IPS-NIHi7 (cell line): ENCODE measurements at regions not wholly inside any gene's neighbourhood (a gene's known extent, or its start where the extent isn't known, plus 50 kb on each side); places are given as distances from the start of the nearest gene placed in this dataset.
"Not testable (repeated sequence)": the region's sequence is repeated elsewhere in the genome, so short reads cannot be mapped to it uniquely, and the experiment has no call there.

Experiments
- DNase-seq: peaks from one replicate; pipeline ENCODE4 v3.0.0; 2012; ENCODE audit warnings: mixed read lengths; ENCODE audit errors: extremely low spot score

DNA sequence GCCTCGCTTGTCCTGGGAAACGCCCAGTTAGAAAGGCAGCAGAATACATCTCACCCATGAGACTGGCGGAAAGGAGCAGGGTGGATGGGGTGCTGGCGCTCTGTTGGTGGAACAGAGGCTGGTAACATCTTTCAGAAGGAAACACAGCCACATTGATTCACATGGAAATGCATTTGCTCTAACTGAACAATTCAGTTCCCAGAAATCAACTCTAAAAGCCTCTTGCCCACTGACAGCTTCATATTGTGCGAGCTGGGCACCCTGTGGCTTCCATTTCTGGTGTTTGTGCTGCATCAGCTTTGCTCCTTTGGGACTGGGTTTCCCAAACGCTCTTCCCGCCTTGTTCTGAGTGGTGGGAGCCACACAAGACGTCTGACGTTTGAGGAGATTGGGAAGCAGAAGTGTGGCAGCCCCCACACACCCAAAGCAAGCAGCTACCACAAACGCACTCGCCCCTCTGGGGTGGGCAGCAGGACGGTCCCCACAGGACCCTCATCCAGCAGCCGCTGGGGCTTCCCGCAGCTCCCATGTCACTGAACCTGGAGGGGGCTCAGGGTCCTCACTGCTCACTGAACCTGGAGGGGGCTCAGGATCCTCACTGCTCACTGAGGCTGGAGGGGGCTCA, 229.5 kb downstream of the ERMARD start:
- DNase-seq = no peak

DNA sequence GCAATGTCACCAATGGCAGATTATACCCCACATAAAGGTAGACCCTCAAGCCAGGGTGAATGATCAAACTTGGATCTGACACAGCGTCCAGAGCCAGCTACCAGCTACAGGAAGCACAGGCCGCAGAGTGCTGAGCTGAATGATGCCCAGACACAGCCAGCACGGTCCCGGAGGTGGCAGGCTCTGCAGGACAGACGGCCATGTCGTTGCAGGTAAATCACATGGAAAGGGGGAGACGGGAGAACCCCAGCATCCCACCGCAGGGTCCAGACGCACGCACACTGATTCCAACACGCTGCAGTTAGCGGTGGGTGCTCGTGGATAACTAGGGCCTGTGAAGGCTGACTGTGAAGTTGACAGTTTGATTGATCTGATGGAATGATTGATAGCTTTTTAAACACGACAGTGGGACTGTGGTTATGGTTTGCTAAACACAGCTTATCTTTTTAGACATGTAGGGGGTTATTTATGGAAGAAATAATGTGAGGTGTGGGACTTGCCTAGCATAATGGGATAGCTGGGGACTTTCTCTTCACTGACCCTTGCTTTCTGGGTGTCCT, 228.5 kb downstream of the ERMARD start:
- no peak for DNase-seq

DNA sequence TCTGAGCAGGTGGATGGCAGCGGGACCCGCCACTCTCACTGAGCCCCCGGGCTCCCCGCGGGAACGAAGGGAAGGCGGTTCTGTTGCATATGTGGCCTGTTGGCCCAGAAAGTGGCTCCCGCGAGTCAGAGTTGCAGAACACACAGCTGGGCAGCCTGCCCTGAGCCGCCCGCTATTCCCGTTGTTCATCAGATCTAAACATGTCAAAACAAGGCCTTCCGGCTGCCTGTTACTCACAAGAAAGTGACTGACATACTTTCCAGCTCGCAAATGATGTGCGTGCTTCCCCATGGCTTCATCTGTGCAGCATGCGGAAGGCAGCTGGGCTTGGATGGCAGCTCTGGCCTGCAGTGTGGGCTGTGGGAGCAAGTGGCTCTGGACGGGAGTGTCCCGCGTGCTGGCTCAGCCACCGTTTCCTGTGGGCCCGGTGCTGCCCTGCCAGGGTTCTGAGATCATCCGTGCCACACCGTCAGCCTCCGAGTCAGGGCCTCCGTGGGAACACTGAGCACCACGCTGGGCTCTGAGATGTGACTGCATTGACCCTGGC, 227.3 kb downstream of the ERMARD start:
- no peak for DNase-seq

DNA sequence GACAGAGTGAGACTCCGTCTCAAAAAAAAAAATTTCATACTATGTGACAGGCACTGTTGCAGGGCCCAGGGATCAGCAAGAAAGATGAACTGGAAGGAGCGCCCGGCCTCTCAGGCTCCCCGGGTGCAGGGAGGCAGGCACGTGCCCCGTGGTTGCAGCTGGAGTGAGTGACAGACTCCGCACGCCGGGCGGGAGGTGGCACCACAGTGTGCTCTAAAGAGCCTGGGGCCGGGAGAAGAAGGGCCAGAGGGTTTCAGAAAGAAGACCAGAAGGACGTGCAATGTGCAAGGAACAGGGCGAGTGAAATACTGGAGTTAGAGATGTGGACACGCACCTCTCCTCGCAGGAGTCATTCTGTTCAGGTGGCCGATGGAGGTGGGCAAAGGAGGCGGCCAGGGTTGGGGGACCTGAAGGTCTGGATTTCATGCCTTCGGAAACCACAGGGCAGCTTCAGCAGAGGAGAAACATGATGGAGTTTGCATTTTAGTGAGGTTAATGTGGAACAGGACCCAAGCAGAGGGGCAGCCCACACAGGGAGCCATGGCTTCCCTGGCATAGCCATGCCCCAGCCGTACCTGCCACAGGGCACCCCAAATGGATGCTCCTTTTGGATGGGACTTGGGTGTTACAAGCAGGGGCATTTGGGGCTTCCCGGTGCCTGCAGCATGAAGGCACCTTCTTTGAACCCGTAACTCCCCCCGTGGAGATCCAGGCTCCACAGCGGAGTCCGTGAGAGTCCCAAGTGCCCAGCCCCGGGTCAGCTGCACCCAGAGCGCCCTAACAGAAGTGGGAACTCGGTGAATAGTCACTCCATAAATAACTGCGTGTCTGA, 226.2 kb downstream of the ERMARD start:
- no peak for DNase-seq

DNA sequence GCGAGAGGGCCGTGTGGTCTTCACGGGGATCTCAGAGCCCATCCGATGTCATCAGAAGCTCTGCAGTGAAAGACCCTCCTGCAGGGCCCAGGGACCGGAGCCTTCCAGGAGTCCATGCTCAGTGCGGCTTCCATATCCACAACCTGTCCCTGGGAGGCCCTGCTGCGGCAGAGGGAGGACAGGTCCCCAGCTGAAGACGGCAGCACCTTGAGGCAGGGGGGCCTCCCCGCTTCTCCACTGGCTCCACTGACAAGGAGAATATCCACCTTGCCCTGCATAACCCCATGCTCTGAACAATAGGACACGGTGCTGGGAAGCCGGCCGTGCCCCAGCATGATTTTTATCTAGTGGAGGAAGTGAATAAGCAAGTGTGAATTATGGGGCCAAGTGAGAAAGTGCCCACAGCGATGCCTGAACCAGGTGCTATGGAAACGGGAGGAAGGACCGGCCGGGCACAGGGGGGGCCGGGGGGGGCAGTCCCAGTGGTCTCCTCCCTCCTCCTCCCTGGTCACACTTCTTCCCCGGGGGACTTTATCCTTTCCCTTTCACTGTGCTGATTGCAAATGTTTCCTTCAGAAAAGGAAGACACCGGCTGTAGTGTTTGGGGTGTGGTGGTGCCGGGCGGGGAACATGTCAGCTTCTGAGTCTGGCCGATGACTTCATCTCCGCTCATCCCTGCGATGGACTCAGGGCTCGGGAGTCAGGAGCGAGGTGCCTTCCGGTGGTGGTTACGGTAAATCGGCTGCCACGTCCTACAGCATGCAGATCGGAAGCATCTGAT, 225.1 kb downstream of the ERMARD start:
- DNase-seq = no peak

DNA sequence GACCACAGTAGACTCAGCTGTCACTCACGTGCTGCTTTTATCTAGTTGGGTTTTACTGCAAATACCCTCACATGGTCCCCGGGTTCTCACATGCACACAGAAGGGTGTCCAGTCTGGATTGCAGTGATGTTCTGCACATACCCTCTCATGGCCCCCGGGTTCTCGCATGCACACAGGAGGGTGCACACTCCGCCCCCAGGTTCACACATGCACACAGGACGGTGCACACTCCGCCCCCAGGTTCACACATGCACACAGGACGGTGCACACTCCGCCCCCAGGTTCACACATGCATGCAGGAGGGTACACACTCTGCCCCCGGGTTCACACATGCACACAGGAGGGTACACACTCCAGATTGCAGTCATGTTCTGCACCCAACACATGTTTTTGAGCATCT, 224.3 kb downstream of the ERMARD start:
- DNase-seq = no peak

DNA sequence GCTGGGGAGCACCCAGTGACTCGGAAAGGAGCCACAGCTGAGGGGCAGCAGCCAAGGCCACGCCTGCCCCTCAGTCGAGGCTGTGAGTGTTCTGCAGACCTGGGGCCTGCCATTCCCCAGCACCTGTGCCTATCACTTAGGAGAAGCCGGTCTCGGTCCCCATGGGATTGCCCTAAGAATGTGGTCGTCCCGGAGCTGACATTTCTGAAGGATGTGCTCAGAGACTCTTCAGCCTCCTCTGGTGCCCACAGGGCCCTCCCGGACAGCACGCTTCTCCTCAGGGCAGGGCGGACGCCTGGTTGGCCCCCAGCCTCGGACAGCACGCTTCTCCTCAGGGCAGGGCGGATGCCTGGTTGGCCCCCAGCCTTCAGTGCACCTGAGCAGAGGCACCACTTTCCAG, 223.9 kb downstream of the ERMARD start:
- DNase-seq = no peak

DNA sequence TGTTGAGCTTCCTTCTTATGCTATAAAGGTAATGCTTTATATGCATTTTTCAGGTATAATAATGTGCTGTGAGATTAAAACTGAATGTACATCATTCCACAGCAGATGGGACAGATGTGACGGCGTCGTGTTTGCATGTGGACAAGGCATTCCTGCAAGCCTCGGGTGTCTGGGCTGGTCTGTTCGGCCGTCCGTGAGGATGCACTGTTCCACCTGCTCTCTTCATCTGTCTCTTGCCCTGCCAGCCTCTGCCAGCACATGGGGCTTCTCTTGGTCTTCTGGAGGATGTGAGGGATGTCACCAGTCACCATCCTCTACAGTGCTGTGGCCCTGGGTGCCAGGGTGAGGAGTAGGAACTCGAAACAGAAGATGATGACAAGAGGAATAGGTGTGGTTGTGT, 223.2 kb downstream of the ERMARD start:
- DNase-seq = no peak

DNA sequence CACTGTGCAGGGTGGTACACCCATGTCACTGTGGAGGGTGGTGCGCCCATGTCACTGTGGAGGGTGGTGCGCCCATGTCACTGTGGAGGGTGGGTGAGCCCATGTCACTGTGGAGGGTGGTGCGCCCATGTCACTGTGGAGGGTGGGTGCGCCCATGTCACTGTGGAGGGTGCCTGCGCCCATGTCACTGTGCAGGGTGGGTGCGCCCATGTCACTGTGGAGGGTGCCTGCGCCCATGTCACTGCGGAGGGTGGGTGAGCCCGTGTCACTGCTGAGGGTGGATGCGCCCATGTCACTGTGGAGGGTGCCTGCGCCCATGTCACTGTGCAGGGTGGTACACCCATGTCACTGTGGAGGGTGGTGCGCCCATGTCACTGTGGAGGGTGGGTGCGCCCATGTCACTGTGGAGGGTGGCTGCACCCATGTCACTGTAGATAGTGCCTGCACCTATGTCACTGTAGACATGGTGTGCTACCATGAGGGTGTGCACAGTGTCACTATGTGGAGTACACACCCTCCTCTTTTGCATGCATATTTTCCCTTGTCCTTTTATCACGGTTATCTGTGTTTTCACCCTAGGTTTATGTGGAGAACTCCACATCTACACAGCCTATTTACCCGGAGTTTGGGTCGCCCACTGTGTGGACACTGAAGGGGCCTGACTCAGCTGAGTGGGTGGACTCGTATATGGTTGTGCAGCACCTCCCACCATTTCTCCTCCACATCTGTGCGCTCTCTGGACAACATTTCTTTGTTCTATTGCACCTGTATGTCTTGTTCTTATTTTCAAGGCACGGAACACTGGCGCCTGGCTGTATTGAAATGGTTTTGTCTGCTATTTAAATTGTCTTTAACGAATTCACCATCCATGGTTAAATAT, 222.4 kb downstream of the ERMARD start:
- not testable (repeated sequence) for DNase-seq

DNA sequence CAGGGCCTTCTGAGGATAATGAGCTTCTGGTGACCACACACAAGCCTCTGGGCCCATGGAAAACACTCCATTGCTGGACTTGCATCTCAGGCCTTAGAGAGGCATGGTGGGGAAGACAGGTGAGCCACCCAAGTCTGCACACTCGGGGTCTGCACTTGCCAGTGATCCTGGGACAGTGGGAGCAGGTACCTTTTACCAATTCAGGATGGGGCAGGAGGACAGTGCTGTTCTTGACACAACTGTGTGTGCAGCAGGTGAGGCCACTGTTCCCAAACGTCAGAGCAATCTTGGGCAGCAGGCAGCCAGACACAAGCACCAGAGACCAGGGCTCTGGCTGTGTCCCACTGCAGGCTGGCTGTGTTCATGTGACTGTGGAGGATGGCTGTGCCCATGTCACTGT, 221.3 kb downstream of the ERMARD start:
- DNase-seq = no peak

DNA sequence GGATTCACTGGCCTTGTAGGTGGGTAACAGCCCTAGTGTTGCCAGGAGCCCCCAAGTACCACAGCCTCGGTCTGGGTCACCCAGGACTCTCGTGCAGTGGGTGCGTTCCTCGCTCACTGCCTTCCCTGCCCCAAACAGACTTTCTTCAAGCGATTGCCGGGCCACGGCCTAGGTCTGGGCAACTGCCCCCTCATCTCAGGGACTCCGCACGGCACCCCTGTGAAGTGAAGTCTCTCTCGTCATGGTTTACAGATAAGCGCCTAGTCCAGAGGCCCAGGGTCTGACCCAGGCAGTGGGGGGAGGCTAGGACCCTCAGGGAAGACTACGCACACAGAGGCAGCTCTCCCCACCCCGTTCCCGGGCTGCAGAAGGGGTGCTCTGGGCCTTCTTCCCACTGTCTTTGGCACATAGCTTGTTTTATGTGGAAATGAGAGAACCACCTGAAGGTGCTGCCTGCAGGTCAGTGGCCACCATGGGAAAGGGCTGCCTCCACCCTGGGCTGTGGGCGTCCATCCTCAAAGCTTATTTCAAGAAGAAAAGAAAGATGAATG, 220.8 kb downstream of the ERMARD start:
- DNase-seq = no peak

DNA sequence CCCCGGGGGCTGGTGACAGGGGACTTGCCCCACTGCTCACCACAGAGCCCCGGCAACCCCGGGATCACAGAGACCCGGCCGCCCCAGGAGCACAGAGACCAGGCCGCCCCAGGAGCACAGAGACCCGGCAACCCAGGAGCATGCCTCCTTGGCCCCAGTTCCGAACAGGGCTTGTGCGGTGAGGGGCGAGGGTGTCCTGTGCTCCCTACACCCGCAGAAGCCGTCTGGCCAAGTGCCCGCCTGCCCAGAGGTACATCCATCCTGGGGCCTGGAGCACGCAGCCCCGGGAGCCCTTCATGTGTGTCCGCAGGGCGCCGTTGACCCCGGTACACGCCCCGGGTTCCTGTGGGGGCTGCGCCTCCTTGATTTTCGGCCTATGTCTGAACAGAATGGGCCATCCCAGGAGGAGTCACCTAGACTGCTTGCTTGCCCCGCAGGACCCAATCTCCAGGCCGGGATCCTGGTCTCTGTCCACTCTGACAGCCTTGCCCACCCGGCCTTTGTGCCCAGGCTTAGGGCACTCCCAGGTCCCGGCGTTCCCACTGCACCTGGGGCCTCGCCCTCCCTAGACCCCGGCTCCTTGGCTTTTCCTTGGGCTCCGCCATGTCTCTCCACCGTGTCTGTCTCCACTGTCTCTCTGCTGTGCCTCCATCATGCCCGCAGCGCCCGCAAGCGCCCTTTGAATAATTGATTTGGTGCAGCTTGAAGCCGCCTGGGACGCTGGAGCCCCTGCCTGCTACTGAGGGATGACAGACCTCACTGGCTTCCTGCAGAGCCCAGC, 219.8 kb downstream of the ERMARD start:
- DNase-seq = no peak

DNA sequence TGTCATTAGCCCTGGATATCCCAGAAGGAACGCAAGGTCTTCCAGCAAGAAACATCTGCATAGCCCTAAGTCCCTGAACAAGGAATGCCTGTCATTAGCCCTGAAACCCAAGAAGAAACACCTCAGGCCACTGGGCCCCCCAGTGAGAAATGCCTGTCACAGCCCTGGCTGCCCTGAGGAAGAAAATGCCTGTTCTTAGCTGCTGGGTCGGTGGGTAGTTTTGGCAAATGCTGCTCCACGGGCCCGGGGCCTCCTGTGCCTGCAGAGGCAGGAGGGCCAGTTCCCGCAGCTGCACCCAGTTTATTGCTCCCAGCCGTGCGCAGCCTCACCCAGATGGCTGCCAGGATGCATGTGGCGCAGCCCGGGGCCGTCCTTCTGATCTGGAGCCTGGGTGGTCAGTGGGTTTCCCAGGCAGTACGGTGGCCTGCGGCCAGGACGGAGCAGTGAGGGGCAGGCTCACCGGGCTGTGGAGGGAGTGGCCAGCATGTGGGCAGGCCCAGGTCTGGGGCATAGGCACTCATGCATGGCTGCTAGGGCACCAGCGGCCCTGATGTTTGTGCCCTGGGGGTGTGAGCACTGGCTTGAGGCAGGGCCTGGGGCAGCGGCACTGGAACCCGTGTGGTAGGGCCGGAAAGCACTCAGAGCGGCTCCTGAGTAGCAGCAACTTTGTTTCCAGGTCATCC, 219.0 kb downstream of the ERMARD start:
- no peak for DNase-seq

DNA sequence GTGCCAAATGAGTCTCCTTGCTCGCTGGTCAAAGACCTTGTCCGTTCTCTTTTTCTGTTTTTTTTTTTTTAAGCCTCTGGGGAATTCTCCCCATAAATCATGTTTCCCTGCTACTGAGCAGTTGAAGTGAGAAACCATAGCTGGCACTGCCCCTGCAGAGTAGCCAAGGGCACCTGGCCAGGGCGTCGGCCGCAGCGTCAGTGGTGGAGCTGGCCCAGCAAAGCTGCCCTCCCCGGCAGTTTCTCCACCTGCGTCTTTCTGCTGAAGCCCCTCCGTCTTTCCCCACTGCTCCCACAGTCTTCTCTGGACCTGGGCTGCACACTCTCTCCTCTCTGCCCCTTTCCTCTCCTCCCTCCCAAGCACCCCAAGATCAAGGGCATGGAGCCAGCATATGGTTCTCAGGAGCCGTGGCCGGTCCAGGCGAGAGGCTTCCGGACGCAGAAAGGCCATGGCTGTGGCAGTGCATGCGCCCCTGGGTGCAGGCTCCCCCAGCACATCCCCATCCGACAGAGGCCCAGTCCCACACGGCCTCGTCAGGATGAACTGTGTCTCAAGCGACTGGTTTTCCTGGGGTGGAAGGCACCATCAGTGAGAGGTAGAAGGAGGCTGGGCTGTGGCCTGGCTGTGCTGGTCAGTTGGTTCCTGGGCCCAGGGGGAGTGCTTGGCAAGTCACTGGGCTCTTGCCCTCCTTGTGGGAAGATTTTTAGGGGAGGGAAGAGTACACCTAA, 218.1 kb downstream of the ERMARD start:
- DNase-seq = no peak

DNA sequence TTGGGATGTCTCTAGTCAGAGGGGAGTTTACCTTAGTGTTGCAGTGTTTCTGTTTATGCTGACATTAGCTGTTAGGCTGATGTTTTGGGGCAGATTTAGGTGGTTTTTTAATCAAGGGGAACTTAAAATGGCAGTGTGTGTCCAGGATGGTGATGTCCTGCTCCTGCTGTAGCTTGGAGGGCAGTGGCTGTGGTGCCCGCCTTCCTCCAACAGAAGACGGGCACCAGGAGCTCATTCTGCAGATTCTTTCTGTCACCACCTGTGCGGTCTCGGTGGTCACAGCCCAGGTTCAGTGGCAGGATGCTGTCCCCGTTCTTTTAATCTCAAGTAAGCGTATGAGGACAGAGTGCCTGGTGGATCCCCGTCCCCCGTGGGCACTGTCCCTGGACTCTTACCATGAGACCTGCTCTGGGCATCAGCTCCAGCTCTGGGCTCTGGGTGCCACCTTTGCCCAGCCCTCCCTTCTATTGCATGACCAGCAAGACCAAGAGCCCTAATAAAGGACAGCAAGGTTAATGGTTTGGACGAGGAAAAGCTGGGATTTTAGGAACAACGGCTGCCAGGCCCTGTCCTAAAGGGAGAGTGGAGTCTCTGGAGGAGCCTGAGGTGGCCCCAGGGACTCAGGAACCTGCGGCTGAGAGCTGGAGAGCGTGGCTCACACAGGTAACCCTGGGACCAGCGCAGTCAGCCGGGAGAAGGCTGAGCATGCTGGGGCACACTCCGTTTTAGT, 217.3 kb downstream of the ERMARD start:
- no peak for DNase-seq

DNA sequence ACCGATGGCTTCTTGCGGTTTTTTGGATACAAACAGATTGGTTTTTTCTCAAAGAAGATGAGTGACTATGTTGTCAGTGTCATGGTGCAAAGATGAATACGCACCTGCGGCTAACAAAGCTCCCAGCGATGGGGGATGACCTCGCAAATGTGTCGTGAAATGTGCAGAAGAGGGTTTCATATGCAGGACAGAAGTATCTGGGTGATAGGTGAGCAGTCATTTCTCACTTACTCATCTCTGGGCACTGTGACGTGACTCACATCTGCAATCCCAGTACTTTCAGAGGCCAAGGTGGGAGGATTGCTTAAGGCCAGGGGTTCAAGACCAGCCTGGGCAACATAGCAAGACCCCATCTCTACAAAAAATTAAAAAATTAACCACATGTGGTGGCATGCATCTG, 216.3 kb downstream of the ERMARD start:
- no peak for DNase-seq

DNA sequence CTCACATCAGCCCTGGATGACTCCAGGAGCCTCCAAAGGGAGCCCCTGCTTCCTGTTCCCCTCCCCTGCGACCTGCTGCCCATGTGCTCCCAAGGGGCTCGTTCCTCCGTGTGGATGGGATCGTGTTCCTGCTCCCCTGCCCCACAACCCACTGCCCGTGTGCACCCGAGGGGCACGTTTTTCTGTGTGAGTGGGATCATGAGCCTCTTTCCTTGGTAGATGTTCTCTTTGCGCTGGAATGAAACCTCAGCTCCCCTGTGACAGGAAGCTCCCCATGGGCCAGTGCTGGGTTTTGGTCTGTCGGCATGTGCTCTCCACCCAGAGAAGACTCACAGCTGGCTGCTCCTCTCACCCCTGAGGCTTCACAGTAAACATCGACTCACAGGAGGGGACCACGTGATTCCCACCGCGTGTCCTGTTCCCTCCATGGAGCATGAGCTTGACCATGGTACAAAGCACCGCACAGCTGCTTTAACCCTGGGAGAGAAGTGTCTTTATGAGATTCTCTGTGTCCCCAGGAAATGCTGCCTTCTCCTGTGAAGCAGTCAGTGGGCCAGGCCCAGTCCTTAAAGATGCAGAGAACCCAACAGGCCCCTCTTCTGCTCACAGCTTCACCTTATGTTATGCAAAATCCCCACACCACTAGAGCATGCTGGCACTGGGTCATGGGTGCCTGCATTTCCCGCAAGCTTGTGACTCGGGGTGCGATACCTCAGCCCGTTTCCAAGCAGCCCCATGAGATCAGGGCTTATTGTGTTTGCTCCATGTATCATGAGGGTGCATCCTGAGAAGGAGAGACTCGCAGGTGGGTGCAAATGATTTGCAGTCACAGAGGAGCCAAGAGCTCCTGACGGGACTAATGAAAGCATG, 215.1 kb downstream of the ERMARD start:
- DNase-seq = no peak
